IMR-90 (cell line): ENCODE measurements at regions not wholly inside any gene's neighbourhood (a gene's known extent, or its start where the extent isn't known, plus 50 kb on each side); places are given as distances from the start of the nearest gene placed in this dataset.

Source experiments
- ATAC-seq: fragments of 200-7000 bp; cut with Tn5 transposase; 2 replicates; pipeline ENCODE4 v1.9.1; 2020; ENCODE audit warnings: low read depth, mild to moderate bottlenecking, moderate library complexity
- BruUV-seq: library from RNA; stranded (reverse); fragments of 400-500 nt; replicated peaks from 2 replicates; lab custom pipeline; 2021; lab: Mats Ljungman, UMichigan
- CTCF ChIA-PET: fragments of 300-600 bp; formaldehyde crosslinking; extraction: SDS; loops from one replicate; lab custom pipeline; 2021; ENCODE audit warnings: antibody characterized with exemption; lab: Yijun Ruan, JAX
- POLR2A ChIA-PET: fragments of 300-600 bp; sonication (Branson Sonifier 250); formaldehyde crosslinking; loops from one replicate; lab custom pipeline; 2022; ENCODE audit warnings: antibody characterized with exemption; ENCODE audit not compliant: unreplicated experiment; lab: Charles Lee
- DNase-seq: peaks from one replicate; pipeline ENCODE4 v3.0.0; 2013
- H2AFZ ChIP-seq: replicated peaks from 2 replicates; pipeline ENCODE3; 2013; ENCODE audit warnings: low read length, mild to moderate bottlenecking; ENCODE audit not compliant: poor library complexity
- H2AK5ac ChIP-seq: 2 replicates; pipeline ENCODE4 v1.6.1; 2013; ENCODE audit warnings: low read depth, low read length, inconsistent platforms
- H2AK9ac ChIP-seq: replicated peaks from 2 replicates; pipeline ENCODE3; 2013; ENCODE audit warnings: mild to moderate bottlenecking, low read depth, low read length, moderate library complexity; ENCODE audit not compliant: poor library complexity
- H2BK120ac ChIP-seq: 2 replicates; pipeline ENCODE4 v1.6.1; 2013; ENCODE audit warnings: low read depth, low read length, inconsistent platforms
- H2BK15ac ChIP-seq: 3 replicates; pipeline ENCODE4 v1.6.1; 2013; ENCODE audit warnings: low read depth, low read length, inconsistent platforms
- H2BK20ac ChIP-seq: 2 replicates; pipeline ENCODE4 v1.6.1; 2013; ENCODE audit warnings: low read depth, mild to moderate bottlenecking, inconsistent platforms, low read length, moderate library complexity
- H2BK5ac ChIP-seq: 2 replicates; pipeline ENCODE4 v1.6.1; 2013; ENCODE audit warnings: mild to moderate bottlenecking, low read depth, low read length, inconsistent platforms; ENCODE audit not compliant: poor library complexity, severe bottlenecking
- H3K14ac ChIP-seq: replicated peaks from 2 replicates; pipeline ENCODE4 v1.6.1; 2013; ENCODE audit warnings: low read depth, low read length, inconsistent platforms
- H3K18ac ChIP-seq: 2 replicates; pipeline ENCODE4 v1.6.1; 2013; ENCODE audit warnings: low read depth, low read length, control low read depth
- H3K23ac ChIP-seq: 2 replicates; pipeline ENCODE4 v1.6.1; 2013; ENCODE audit warnings: low read depth, low read length, inconsistent platforms
- H3K27ac ChIP-seq: 2 replicates; pipeline ENCODE4 v1.5.1; 2013; ENCODE audit warnings: mild to moderate bottlenecking, control low read depth, low read length; ENCODE audit not compliant: insufficient read depth
- H3K27me3 ChIP-seq: 2 replicates; pipeline ENCODE4 v1.6.1; 2013; ENCODE audit warnings: low read length; ENCODE audit not compliant: control insufficient read depth, insufficient read depth
- H3K36me3 ChIP-seq: 2 replicates; pipeline ENCODE4 v1.6.1; 2013; ENCODE audit warnings: low read length, mixed read lengths; ENCODE audit not compliant: control insufficient read depth, insufficient read depth
- H3K4ac ChIP-seq: 2 replicates; pipeline ENCODE4 v1.6.1; 2013; ENCODE audit warnings: low read depth, low read length, inconsistent platforms
- H3K4me1 ChIP-seq: 2 replicates; pipeline ENCODE4 v1.6.1; 2013; ENCODE audit warnings: low read length, mixed read lengths; ENCODE audit not compliant: control insufficient read depth, insufficient read depth
- H3K4me2 ChIP-seq: 2 replicates; pipeline ENCODE4 v1.6.1; 2013; ENCODE audit warnings: low read depth, mild to moderate bottlenecking, control low read depth, low read length, moderate library complexity
- H3K4me3 ChIP-seq: 2 replicates; pipeline ENCODE4 v1.5.1; 2013; ENCODE audit warnings: low read depth, mild to moderate bottlenecking, control low read depth, low read length, moderate library complexity; ENCODE audit not compliant: insufficient read depth
- H3K56ac ChIP-seq: 2 replicates; pipeline ENCODE4 v1.6.1; 2013; ENCODE audit warnings: low read length, inconsistent platforms; ENCODE audit not compliant: insufficient read depth; ENCODE audit errors: extremely low read depth
- H3K79me1 ChIP-seq, 2 experiments: 2 replicates each; pipeline ENCODE4 v1.6.1; 2013; ENCODE audit warnings: low read length in 2 of 2, inconsistent platforms in 1 of 2, low read depth in 1 of 2
- H3K9ac ChIP-seq: 2 replicates; pipeline ENCODE4 v1.6.1; 2013; ENCODE audit warnings: low read depth, low read length, control low read depth
- H3K9me1 ChIP-seq: 2 replicates; pipeline ENCODE4 v1.6.1; 2013; ENCODE audit warnings: low read length, inconsistent platforms; ENCODE audit not compliant: insufficient read depth
- H3K9me3 ChIP-seq: 2 replicates; pipeline ENCODE4 v1.6.1; 2013; ENCODE audit warnings: low read length; ENCODE audit not compliant: control insufficient read depth, insufficient read depth
- H4K20me1 ChIP-seq: 2 replicates; pipeline ENCODE4 v1.6.1; 2013; ENCODE audit warnings: low read length, inconsistent platforms; ENCODE audit not compliant: insufficient read depth
- H4K5ac ChIP-seq: 2 replicates; pipeline ENCODE4 v1.6.1; 2013; ENCODE audit warnings: mild to moderate bottlenecking, low read depth, low read length, control low read depth
- H4K8ac ChIP-seq, 2 experiments: 2 replicates each; pipeline ENCODE4 v1.6.1; 2013; ENCODE audit warnings: low read depth in 2 of 2, low read length in 2 of 2, control low read depth in 1 of 2, inconsistent platforms in 1 of 2
- H4K91ac ChIP-seq: 2 replicates; pipeline ENCODE4 v1.6.1; 2013; ENCODE audit warnings: low read depth, low read length, inconsistent platforms; ENCODE audit not compliant: insufficient read depth
- BHLHE40 ChIP-seq: fragments of 150-350 bp; IDR thresholded peaks from 2 replicates; pipeline ENCODE4 v1.6.1; 2016; ENCODE audit warnings: mild to moderate bottlenecking, low read depth, low read length
- CEBPB ChIP-seq: IDR thresholded peaks from 2 replicates; pipeline ENCODE4 v1.6.1; 2012; ENCODE audit warnings: low read depth, low read length, improper control_type of control experiment
- CHD1 ChIP-seq: IDR thresholded peaks from 2 replicates; pipeline ENCODE4 v1.6.1; 2012; ENCODE audit warnings: low read depth, low read length, improper control_type of control experiment
- FOS ChIP-seq: fragments of 150-350 bp; IDR thresholded peaks from 2 replicates; pipeline ENCODE4 v1.6.1; 2016; ENCODE audit warnings: low read depth, low read length
- MAFK ChIP-seq: IDR thresholded peaks from 2 replicates; pipeline ENCODE4 v1.6.1; 2012; ENCODE audit warnings: low read depth, low read length, improper control_type of control experiment
- MAZ ChIP-seq: IDR thresholded peaks from 2 replicates; pipeline ENCODE4 v1.6.1; 2012; ENCODE audit warnings: low read depth, mild to moderate bottlenecking, low read length, improper control_type of control experiment, moderate library complexity, borderline replicate concordance
- MXI1 ChIP-seq: IDR thresholded peaks from 2 replicates; pipeline ENCODE4 v1.6.1; 2012; ENCODE audit warnings: low read depth, mild to moderate bottlenecking, low read length, moderate library complexity, borderline replicate concordance
- NFE2L2 ChIP-seq: fragments of 150-350 bp; IDR thresholded peaks from 2 replicates; pipeline ENCODE4 v1.6.1; 2016; ENCODE audit warnings: low read depth, mild to moderate bottlenecking, low read length
- POLR2A ChIP-seq: IDR thresholded peaks from 2 replicates; pipeline ENCODE4 v1.6.1; 2012; ENCODE audit warnings: mild to moderate bottlenecking, low read depth, low read length
- RAD21 ChIP-seq: IDR thresholded peaks from 2 replicates; pipeline ENCODE4 v1.6.1; 2012; ENCODE audit warnings: low read length, improper control_type of control experiment
- RCOR1 ChIP-seq: IDR thresholded peaks from 2 replicates; pipeline ENCODE4 v1.6.1; 2012; ENCODE audit warnings: mild to moderate bottlenecking, low read length, improper control_type of control experiment; ENCODE audit not compliant: insufficient replicate concordance
- RFX5 ChIP-seq: IDR thresholded peaks from 2 replicates; pipeline ENCODE4 v1.8.0; 2012; ENCODE audit warnings: low read depth, mild to moderate bottlenecking, low read length, moderate library complexity
- SMC3 ChIP-seq: fragments of 150-350 bp; IDR thresholded peaks from 2 replicates; pipeline ENCODE4 v1.6.1; 2016; ENCODE audit warnings: low read depth, mild to moderate bottlenecking, antibody characterized with exemption, low read length, moderate library complexity
- USF2 ChIP-seq: fragments of 150-350 bp; IDR thresholded peaks from 2 replicates; pipeline ENCODE4 v1.6.1; 2017; ENCODE audit warnings: mild to moderate bottlenecking, antibody characterized with exemption, low read length, low read depth
- WGBS, 2 experiments: methylation state at CpG; one replicate each; pipeline versions ENCODE4 v1.1.5 to v1.1.7; 2013; ENCODE audit warnings: missing lambda C conversion rate in 2 of 2; ENCODE audit not compliant: insufficient read length in 1 of 2; ENCODE audit errors: extremely low coverage in 2 of 2; 5-methylcytosine and 5-hydroxymethylcytosine counted together
- dilution Hi-C: fragments of 300-500 bp; cut with HindIII; formaldehyde crosslinking; loops from one replicate; pipeline ENCODE4 v1.14.3; 2018; ENCODE audit warnings: low sequenced_read_pairs; ENCODE audit not compliant: unreplicated experiment
- in situ Hi-C: fragments of 300-500 bp; cut with MboI; formaldehyde crosslinking; loops from 3 replicates; pipeline ENCODE4 v1.14.3; 2019; ENCODE audit warnings: low sequenced_read_pairs, inconsistent platforms, mixed read lengths
- intact Hi-C: fragments of 100-400 bp; cut with micrococcal nuclease; formaldehyde crosslinking; loops from 2 replicates; pipeline ENCODE4 v1.10.0; 2022
- TF ChIP-seq, protein P1 (sequence below): fragments of 150-350 bp; IDR thresholded peaks from 2 replicates; pipeline ENCODE4 v1.6.1; 2016; ENCODE audit warnings: low read depth, mild to moderate bottlenecking, low read length, moderate library complexity, borderline replicate concordance
- TF ChIP-seq, protein P2 (sequence below): conservative IDR thresholded peaks from 2 replicates; pipeline ENCODE4 v1.5.1; 2012; ENCODE audit warnings: mild to moderate bottlenecking, low read depth, low read length, improper control_type of control experiment

- in situ Hi-C loops, result no loop called here
- Histone ChIP-seq H2AK5ac (no peak overlapping the region), H4K8ac (no peak overlapping the region), H2BK15ac (no peak overlapping the region), H3K56ac (no peak overlapping the region), H3K18ac (no peak overlapping the region), H4K20me1 (no peaks in the 10 kb centered on the region), H3K9me3 (peaks cover 4% of the 10 kb centered on the region; the same call in 1 of the 2 replicates), H3K36me3 (no peaks in the 10 kb centered on the region), H3K4ac (no peak overlapping the region), H2AK9ac (no peak overlapping the region), H3K14ac (no peak overlapping the region), H2BK5ac (no peak overlapping the region), H3K27ac (no peak overlapping the region), H3K4me3 (no peak overlapping the region), H2BK120ac (no peak overlapping the region), H3K4me2 (no peak overlapping the region), H3K9me1 (no peaks in the 10 kb centered on the region), H4K91ac (no peak overlapping the region), H3K27me3 (no peaks in the 10 kb centered on the region), H3K79me1 (no peaks in the 10 kb centered on the region), H2BK20ac (no peak overlapping the region), H3K9ac (no peak overlapping the region), H3K4me1 (no peaks in the 10 kb centered on the region), H4K5ac (no peak overlapping the region), H3K23ac (no peak overlapping the region), H2AFZ (no peak overlapping the region)
- no CpG with 5 or more reads among the region's 4 CpGs for WGBS, 2 experiments
- DNase-seq, result no peak
- intact Hi-C loops, result no loop called here
- ChIA-PET POLR2A (no interaction called here), CTCF (no interaction called here)
- ATAC-seq, result no peak
- BruUV-seq, result no TSS peak
- TF ChIP-seq CEBPB, result no peak
- TF ChIP-seq, protein P1, sequence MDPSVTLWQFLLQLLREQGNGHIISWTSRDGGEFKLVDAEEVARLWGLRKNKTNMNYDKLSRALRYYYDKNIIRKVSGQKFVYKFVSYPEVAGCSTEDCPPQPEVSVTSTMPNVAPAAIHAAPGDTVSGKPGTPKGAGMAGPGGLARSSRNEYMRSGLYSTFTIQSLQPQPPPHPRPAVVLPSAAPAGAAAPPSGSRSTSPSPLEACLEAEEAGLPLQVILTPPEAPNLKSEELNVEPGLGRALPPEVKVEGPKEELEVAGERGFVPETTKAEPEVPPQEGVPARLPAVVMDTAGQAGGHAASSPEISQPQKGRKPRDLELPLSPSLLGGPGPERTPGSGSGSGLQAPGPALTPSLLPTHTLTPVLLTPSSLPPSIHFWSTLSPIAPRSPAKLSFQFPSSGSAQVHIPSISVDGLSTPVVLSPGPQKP, result no peak
- no peak for TF ChIP-seq MAFK
- no peak for TF ChIP-seq MXI1
- no peak for TF ChIP-seq RAD21
- TF ChIP-seq RCOR1, result no peak
- no peak for TF ChIP-seq RFX5
- TF ChIP-seq BHLHE40, result no peak
- TF ChIP-seq SMC3, result no peak
- TF ChIP-seq POLR2A, result no peak
- TF ChIP-seq MAZ, result no peak
- TF ChIP-seq CHD1, result no peak
- TF ChIP-seq FOS, result no peak
- TF ChIP-seq, protein P2, sequence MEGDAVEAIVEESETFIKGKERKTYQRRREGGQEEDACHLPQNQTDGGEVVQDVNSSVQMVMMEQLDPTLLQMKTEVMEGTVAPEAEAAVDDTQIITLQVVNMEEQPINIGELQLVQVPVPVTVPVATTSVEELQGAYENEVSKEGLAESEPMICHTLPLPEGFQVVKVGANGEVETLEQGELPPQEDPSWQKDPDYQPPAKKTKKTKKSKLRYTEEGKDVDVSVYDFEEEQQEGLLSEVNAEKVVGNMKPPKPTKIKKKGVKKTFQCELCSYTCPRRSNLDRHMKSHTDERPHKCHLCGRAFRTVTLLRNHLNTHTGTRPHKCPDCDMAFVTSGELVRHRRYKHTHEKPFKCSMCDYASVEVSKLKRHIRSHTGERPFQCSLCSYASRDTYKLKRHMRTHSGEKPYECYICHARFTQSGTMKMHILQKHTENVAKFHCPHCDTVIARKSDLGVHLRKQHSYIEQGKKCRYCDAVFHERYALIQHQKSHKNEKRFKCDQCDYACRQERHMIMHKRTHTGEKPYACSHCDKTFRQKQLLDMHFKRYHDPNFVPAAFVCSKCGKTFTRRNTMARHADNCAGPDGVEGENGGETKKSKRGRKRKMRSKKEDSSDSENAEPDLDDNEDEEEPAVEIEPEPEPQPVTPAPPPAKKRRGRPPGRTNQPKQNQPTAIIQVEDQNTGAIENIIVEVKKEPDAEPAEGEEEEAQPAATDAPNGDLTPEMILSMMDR, result no peak
- no peak for TF ChIP-seq USF2
- no peak for TF ChIP-seq NFE2L2
- dilution Hi-C loops, result no loop called here
Observed at GRCh38 chr5:161598686-161599085, 52.2 kb upstream of the GABRB2 start.
